HuH-7 (cell line): ENCODE measurements at regions not wholly inside any gene's neighbourhood (a gene's known extent, or its start where the extent isn't known, plus 50 kb on each side); places are given as distances from the start of the nearest gene placed in this dataset.

Experiments used
- DNase-seq: peaks from one replicate; pipeline ENCODE4 v3.0.0; 2011; ENCODE audit warnings: low spot score

GRCh38 chr18:41231681-41232080, 723.4 kb upstream of the PIK3C3 start:
- no peak for DNase-seq

GRCh38 chr18:41227993-41228392, 727.0 kb upstream of the PIK3C3 start:
- DNase-seq: no peak

- no peak for DNase-seq
These were observed 728.1 kb upstream of the PIK3C3 start for GRCh38 chr18:41226911-41227310.

GRCh38 chr18:41226186-41226585, 728.8 kb upstream of the PIK3C3 start:
- no peak for DNase-seq

- DNase-seq: no peak
These were observed 738.6 kb upstream of the PIK3C3 start for GRCh38 chr18:41216341-41217003.

- DNase-seq: no peak
These were observed 747.3 kb upstream of the PIK3C3 start for GRCh38 chr18:41207706-41208105.

GRCh38 chr18:41206341-41206830, 748.6 kb upstream of the PIK3C3 start:
- no peak for DNase-seq

GRCh38 chr18:41199212-41199611, 755.8 kb upstream of the PIK3C3 start:
- no peak for DNase-seq

- no peak for DNase-seq
These were observed 757.1 kb upstream of the PIK3C3 start for GRCh38 chr18:41197967-41198366.

- no peak for DNase-seq
These were observed 784.7 kb upstream of the PIK3C3 start for GRCh38 chr18:41170346-41170745.

GRCh38 chr18:41165625-41166024, 789.4 kb upstream of the PIK3C3 start:
- DNase-seq: no peak

- DNase-seq: no peak
These were observed 792.3 kb upstream of the PIK3C3 start for GRCh38 chr18:41162781-41163180.

GRCh38 chr18:41162191-41162590, 792.8 kb upstream of the PIK3C3 start:
- DNase-seq: no peak

GRCh38 chr18:41155910-41156851, 798.9 kb upstream of the PIK3C3 start:
- DNase-seq: no peak

- no peak for DNase-seq
These were observed 800.0 kb upstream of the PIK3C3 start for GRCh38 chr18:41155025-41155424.

GRCh38 chr18:41153871-41154270, 801.2 kb upstream of the PIK3C3 start:
- no peak for DNase-seq

- DNase-seq: no peak
These were observed 804.7 kb upstream of the PIK3C3 start for GRCh38 chr18:41150316-41150715.

- DNase-seq: no peak
These were observed 808.7 kb upstream of the PIK3C3 start for GRCh38 chr18:41146301-41146700.

GRCh38 chr18:41145516-41145915, 809.5 kb upstream of the PIK3C3 start:
- DNase-seq: no peak

- DNase-seq: no peak
These were observed 810.6 kb upstream of the PIK3C3 start for GRCh38 chr18:41144441-41144840.

- no peak for DNase-seq
These were observed 814.5 kb upstream of the PIK3C3 start for GRCh38 chr18:41140506-41140905.

GRCh38 chr18:41135146-41135545, 819.9 kb upstream of the PIK3C3 start:
- DNase-seq: no peak

GRCh38 chr18:41134426-41134825, 820.6 kb upstream of the PIK3C3 start:
- DNase-seq: no peak
